Lung (tissue), 11 donors: ENCODE measurements at regions not wholly inside any gene's neighbourhood (a gene's known extent, or its start where the extent isn't known, plus 50 kb on each side); places are given as distances from the start of the nearest gene placed in this dataset.

Experiments used
- ATAC-seq: fragments of 200-7000 bp; cut with Tn5 transposase; one replicate; pipeline ENCODE4 v1.9.1; 2020; ENCODE audit warnings: moderate number of reproducible peaks; ENCODE audit not compliant: insufficient read depth, low FRiP score
- DNase-seq, 3 donors: peaks; one replicate each; pipeline ENCODE4 v3.0.0-alpha.2; 2013 to 2017
- H3K27ac ChIP-seq, 2 donors: one replicate each; pipeline ENCODE4 v1.5.1; 2013; ENCODE audit warnings: mild to moderate bottlenecking in 2 of 2, moderate library complexity in 2 of 2, control low read depth in 1 of 2, inconsistent platforms in 1 of 2, low read depth in 1 of 2, low read length in 1 of 2
- H3K27me3 ChIP-seq, 3 donors: one replicate each; pipeline ENCODE4 v1.5.1; 2013; ENCODE audit warnings: low read length in 2 of 3; ENCODE audit not compliant: control insufficient read depth in 3 of 3, insufficient read depth in 3 of 3
- H3K36me3 ChIP-seq, 4 donors: one replicate each; pipeline ENCODE4 v1.5.1; 2013; ENCODE audit warnings: low read length in 4 of 4, mild to moderate bottlenecking in 1 of 4, moderate library complexity in 1 of 4; ENCODE audit not compliant: control insufficient read depth in 4 of 4, insufficient read depth in 4 of 4
- H3K4me1 ChIP-seq, 5 donors: one replicate each; pipeline ENCODE4 v1.5.1; 2013; ENCODE audit warnings: low read length in 5 of 5, mild to moderate bottlenecking in 2 of 5, moderate library complexity in 1 of 5; ENCODE audit not compliant: control insufficient read depth in 5 of 5, insufficient read depth in 5 of 5
- H3K4me3 ChIP-seq: one replicate; pipeline ENCODE4 v1.5.1; 2013; ENCODE audit warnings: mild to moderate bottlenecking, control low read depth, moderate library complexity
- H3K9ac ChIP-seq, 2 donors: one replicate each; pipeline ENCODE4 v1.5.1; 2013; ENCODE audit warnings: low read length in 2 of 2, control low read depth in 1 of 2; ENCODE audit not compliant: insufficient read depth in 1 of 2
- H3K9me3 ChIP-seq, 4 donors: one replicate each; pipeline ENCODE4 v1.5.1; 2013; ENCODE audit warnings: low read length in 3 of 4, mild to moderate bottlenecking in 1 of 4, moderate library complexity in 1 of 4; ENCODE audit not compliant: control insufficient read depth in 4 of 4, insufficient read depth in 3 of 4
- WGBS, 2 donors: extraction: QIAGEN DNeasy Blood & Tissue Kit; methylation state at CpG; one replicate each; pipeline ENCODE4 v1.1.7; 2013; 5-methylcytosine and 5-hydroxymethylcytosine counted together
- TF ChIP-seq, protein P1 (sequence below): IDR thresholded peaks from 2 replicates; pipeline ENCODE4 v1.5.1; 2012; ENCODE audit warnings: mild to moderate bottlenecking; ENCODE audit errors: control extremely low read depth, extremely low read depth
- donor health status: control.
- donor health status: control.
- donor health status: Bipolar disorder and iron deficiency.
- donor health status: healthy.
- donor health status: DM: yes; HTN: yes; CAD: no.

DNA sequence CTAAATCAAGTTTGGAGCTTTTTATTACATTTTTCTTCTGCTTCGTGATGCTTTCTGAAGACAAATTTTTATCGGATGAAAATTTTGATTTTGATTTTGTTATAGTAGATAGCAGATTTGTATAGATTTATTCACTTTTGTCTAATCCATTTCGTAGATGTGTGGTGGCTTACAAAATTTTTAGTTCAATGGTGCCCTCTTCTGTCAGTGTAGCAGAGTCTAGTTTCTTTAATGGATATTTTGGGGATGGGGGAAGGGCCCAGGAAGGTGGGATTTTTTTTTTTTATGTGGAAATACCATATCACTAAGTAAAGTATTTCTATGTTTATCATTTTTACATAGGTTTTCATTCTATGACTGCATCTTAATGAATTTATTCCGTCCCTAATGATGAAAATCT, 259.9 kb upstream of the TARS1 start:
- no peak overlapping the region for H3K27ac ChIP-seq
- no peak overlapping the region for H3K4me3 ChIP-seq
- no peaks in the 10 kb centered on the region for H3K36me3 ChIP-seq
- no peak overlapping the region for H3K9ac ChIP-seq
- DNase-seq (peak in 2 of 3 donors; percentile 37 to 64), ATAC-seq (no peak)
- no peaks in the 10 kb centered on the region for H3K4me1 ChIP-seq
- H3K27me3 ChIP-seq = no peaks in the 10 kb centered on the region
- TF ChIP-seq, protein P1, sequence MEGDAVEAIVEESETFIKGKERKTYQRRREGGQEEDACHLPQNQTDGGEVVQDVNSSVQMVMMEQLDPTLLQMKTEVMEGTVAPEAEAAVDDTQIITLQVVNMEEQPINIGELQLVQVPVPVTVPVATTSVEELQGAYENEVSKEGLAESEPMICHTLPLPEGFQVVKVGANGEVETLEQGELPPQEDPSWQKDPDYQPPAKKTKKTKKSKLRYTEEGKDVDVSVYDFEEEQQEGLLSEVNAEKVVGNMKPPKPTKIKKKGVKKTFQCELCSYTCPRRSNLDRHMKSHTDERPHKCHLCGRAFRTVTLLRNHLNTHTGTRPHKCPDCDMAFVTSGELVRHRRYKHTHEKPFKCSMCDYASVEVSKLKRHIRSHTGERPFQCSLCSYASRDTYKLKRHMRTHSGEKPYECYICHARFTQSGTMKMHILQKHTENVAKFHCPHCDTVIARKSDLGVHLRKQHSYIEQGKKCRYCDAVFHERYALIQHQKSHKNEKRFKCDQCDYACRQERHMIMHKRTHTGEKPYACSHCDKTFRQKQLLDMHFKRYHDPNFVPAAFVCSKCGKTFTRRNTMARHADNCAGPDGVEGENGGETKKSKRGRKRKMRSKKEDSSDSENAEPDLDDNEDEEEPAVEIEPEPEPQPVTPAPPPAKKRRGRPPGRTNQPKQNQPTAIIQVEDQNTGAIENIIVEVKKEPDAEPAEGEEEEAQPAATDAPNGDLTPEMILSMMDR = no peak
- WGBS, 2 donors = 80 to 83% methylated on average over 4 of the region's 4 CpGs
- H3K9me3 ChIP-seq = no peaks in the 10 kb centered on the region

DNA sequence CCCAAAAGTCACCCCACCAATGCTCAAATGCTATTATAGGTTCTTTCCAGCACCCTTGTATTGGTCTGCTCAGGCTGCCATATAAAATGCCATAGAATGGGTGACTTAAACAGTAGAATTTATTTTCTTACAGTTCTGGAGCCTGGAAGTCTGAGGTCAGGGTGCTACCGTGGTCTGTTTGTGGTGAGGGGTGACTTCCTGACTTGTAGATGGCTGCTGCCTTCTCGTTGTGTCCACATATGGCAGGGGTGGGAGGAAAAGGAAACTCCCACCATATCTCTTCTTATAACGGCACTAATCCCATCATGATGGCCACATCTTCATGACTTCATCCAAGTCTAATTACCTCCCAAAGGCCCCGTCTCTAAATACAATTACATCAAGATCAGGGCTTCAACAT, 257.8 kb upstream of the TARS1 start:
- Histone ChIP-seq H3K9ac (no peak overlapping the region), H3K4me3 (no peak overlapping the region), H3K27ac (no peak overlapping the region), H3K9me3 (no peaks in the 10 kb centered on the region), H3K4me1 (no peaks in the 10 kb centered on the region), H3K27me3 (no peaks in the 10 kb centered on the region), H3K36me3 (no peaks in the 10 kb centered on the region)
- TF ChIP-seq, protein P1 = no peak
- DNase-seq (no peak), ATAC-seq (no peak)
- 46 to 70% methylated on average over 4 of the region's 4 CpGs for WGBS, 2 donors

DNA sequence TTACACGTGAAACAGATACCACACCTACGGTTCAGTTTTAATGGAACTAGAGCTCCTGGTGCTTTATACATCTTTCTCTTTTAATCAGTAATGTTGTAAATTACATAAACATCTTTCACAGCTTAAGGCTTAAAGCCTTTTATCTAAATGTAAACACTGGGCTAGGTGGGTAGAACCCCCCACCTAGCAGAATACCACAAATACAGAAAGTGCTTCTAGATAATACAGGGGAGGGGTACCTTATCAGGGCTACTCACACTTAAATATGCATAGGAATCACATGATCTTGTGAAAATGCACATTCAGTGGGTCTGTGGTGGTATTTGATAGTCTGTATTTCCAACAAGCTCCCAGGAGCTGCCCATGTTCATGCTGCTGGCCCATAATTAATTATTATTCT, 256.4 kb upstream of the TARS1 start:
- H3K27me3 ChIP-seq = no peaks in the 10 kb centered on the region
- no peak for ATAC-seq
- no peaks in the 10 kb centered on the region for H3K36me3 ChIP-seq
- TF ChIP-seq, protein P1 = no peak
- no peak overlapping the region for H3K27ac ChIP-seq
- H3K4me1 ChIP-seq = no peaks in the 10 kb centered on the region
- no peak for DNase-seq
- no peak overlapping the region for H3K4me3 ChIP-seq
- H3K9me3 ChIP-seq = no peaks in the 10 kb centered on the region
- WGBS, 2 donors = 67 to 77% methylated on average over 2 of the region's 2 CpGs
- H3K9ac ChIP-seq = no peak overlapping the region

DNA sequence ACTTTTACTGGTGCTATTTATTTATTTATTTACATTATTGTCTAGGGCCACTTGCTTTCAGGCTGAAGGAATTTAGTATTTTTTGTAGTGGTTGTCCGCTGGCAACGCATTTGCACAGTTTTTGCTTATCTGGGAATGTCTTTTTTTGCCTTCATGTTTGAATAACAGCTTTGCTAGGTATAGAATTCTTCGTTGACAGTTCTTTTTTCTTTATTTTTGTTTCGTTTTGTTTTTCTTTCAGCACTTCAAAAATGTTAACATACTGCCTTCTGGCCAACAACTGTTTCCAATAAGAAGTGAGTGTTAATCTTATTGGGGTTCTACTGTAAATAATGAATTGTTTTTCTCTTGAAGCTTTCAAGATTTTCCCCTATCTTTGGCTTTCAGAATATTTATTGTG, 252.7 kb upstream of the TARS1 start:
- Histone ChIP-seq H3K27ac (no peak overlapping the region), H3K27me3 (no peaks in the 10 kb centered on the region), H3K9ac (no peak overlapping the region), H3K4me3 (no peak overlapping the region), H3K9me3 (no peaks in the 10 kb centered on the region), H3K36me3 (no peaks in the 10 kb centered on the region), H3K4me1 (no peaks in the 10 kb centered on the region)
- ATAC-seq (no peak), DNase-seq (no peak)
- TF ChIP-seq, protein P1 = no peak
- 90 to 94% methylated on average over 4 of the region's 4 CpGs for WGBS, 2 donors
